K562 (cell line): ENCODE measurements at regions not wholly inside any gene's neighbourhood (a gene's known extent, or its start where the extent isn't known, plus 50 kb on each side); places are given as distances from the start of the nearest gene placed in this dataset.

ENCODE experiments used
- ATAC-seq: fragments of 200-7000 bp; cut with Tn5 transposase; 3 replicates; pipeline ENCODE4 v1.9.1; 2020; ENCODE audit warnings: moderate library complexity
- BruUV-seq: library from RNA; stranded (reverse); fragments of 400-500 nt; replicated peaks from 2 replicates; lab custom pipeline; 2021; lab: Mats Ljungman, UMichigan
- CTCF ChIA-PET: fragments of 300-600 bp; formaldehyde crosslinking; extraction: SDS; loops from one replicate; lab custom pipeline; 2021; ENCODE audit warnings: low intra/inter-chr PET ratio; lab: Yijun Ruan, JAX
- POLR2A ChIA-PET: fragments of 300-600, 350-650 bp; sonication (Branson Sonifier 250); formaldehyde crosslinking; extraction: SDS; loops from one replicate; lab custom pipeline; 2021; ENCODE audit warnings: antibody characterized with exemption, inconsistent platforms; lab: Yijun Ruan, JAX
- DNase-seq, 4 experiments: peaks; one replicate each; pipeline versions ENCODE4 v3.0.0 to v3.0.0-alpha.2; 2011 to 2018; ENCODE audit warnings: low spot score in 3 of 4, mixed read lengths in 3 of 4; ENCODE audit errors: extremely low read depth in 1 of 4
- FAIRE-seq: peaks from 2 replicates; lab custom pipeline; 2011; peaks lifted over from hg19 to GRCh38; lab: Jason Lieb, UNC
- H2AFZ ChIP-seq: 2 replicates; pipeline ENCODE4 v1.6.0; 2011; ENCODE audit warnings: low read depth, low read length, control low read depth, inconsistent platforms
- H3K27ac ChIP-seq: fragments of 200-600 bp; 3 replicates; pipeline ENCODE4 v1.8.0; 2011; ENCODE audit warnings: low read depth, mild to moderate bottlenecking, control low read depth, inconsistent platforms, low read length, moderate library complexity, mixed read lengths; ENCODE audit errors: extremely low read depth
- H3K27me3 ChIP-seq, 2 experiments: fragments of 300-600 bp in 1 of 2; 2 replicates in 1 of 2; 3 replicates in 1 of 2; pipeline versions ENCODE4 v1.6.0 to v1.8.0; 2011; ENCODE audit warnings: inconsistent platforms in 2 of 2, low read length in 2 of 2, mild to moderate bottlenecking in 1 of 2, mixed read lengths in 1 of 2, moderate library complexity in 1 of 2; ENCODE audit not compliant: control insufficient read depth in 2 of 2, insufficient read depth in 2 of 2
- H3K36me3 ChIP-seq: fragments of 300-600 bp; 3 replicates; pipeline ENCODE4 v1.8.0; 2011; ENCODE audit warnings: mild to moderate bottlenecking, low read length, inconsistent platforms; ENCODE audit not compliant: control insufficient read depth, insufficient read depth
- H3K4me1 ChIP-seq, 2 experiments: fragments of 200-600 bp in 1 of 2; replicated peaks in 1 of 2; 2 replicates in 1 of 2; 3 replicates in 1 of 2; pipeline versions ENCODE4 v1.5.1 to v1.8.0; 2011; ENCODE audit warnings: inconsistent platforms in 2 of 2, low read length in 2 of 2, mild to moderate bottlenecking in 1 of 2, mixed read lengths in 1 of 2, moderate library complexity in 1 of 2; ENCODE audit not compliant: control insufficient read depth in 2 of 2, insufficient read depth in 2 of 2
- H3K4me2 ChIP-seq: 2 replicates; pipeline ENCODE4 v1.6.1; 2011; ENCODE audit warnings: low read length, control low read depth, inconsistent platforms, mixed read lengths; ENCODE audit not compliant: insufficient read depth
- H3K4me3 ChIP-seq: fragments of 200-600 bp; sonication (generic), shearing (Covaris generic); 2 replicates; pipeline ENCODE4 v1.5.1; 2016; ENCODE audit warnings: control low read depth, inconsistent platforms
- H3K79me2 ChIP-seq: fragments of 200-600 bp; 3 replicates; pipeline ENCODE4 v1.8.0; 2011; ENCODE audit warnings: low read length, inconsistent platforms; ENCODE audit not compliant: control insufficient read depth, insufficient read depth
- H3K9ac ChIP-seq, 2 experiments: 2 replicates each; pipeline versions ENCODE4 v1.6.0 to v1.6.1; 2011; ENCODE audit warnings: low read depth in 2 of 2, low read length in 2 of 2, control low read depth in 1 of 2, inconsistent platforms in 1 of 2, mild to moderate bottlenecking in 1 of 2, mixed read lengths in 1 of 2; ENCODE audit not compliant: insufficient read depth in 1 of 2
- H3K9me1 ChIP-seq: one replicate; pipeline ENCODE4 v1.6.0; 2011; ENCODE audit warnings: inconsistent platforms, mild to moderate bottlenecking, low read length, moderate library complexity; ENCODE audit not compliant: control insufficient read depth, insufficient read depth
- H3K9me3 ChIP-seq: replicated peaks from 2 replicates; pipeline ENCODE4 v1.5.1; 2011; ENCODE audit warnings: low read depth, low read length, inconsistent platforms; ENCODE audit not compliant: control insufficient read depth, insufficient read depth
- H4K20me1 ChIP-seq: replicated peaks from 2 replicates; pipeline ENCODE4 v1.6.1; 2011; ENCODE audit warnings: low read length, inconsistent platforms, mixed read lengths; ENCODE audit not compliant: control insufficient read depth, insufficient read depth
- ARID3B ChIP-seq: fragments of 250-450 bp; sonication (Bioruptor Pico); IDR thresholded peaks from 2 replicates; pipeline ENCODE4 v1.4.0; 2020; ENCODE audit warnings: borderline replicate concordance
- BMI1 ChIP-seq: fragments of 150-350 bp; IDR thresholded peaks from 2 replicates; pipeline ENCODE4 v1.6.1; 2014; ENCODE audit warnings: low read length
- ETV5 ChIP-seq: sonication (generic); formaldehyde crosslinking; IDR thresholded peaks from 2 replicates; pipeline ENCODE4 v1.4.0; 2020; ENCODE audit warnings: low read depth, mild to moderate bottlenecking, missing genetic modification reagents
- GABPB2 ChIP-seq: fragments of 250-450 bp; sonication (Bioruptor Pico); conservative IDR thresholded peaks from 2 replicates; pipeline ENCODE4 v1.5.1; 2021; ENCODE audit warnings: mild to moderate bottlenecking
- HDAC2 ChIP-seq: fragments of 450-650 bp; IDR thresholded peaks from 2 replicates; pipeline ENCODE4 v1.6.1; 2016; ENCODE audit warnings: mild to moderate bottlenecking
- HNRNPL ChIP-seq: fragments of 200-400 bp; formaldehyde crosslinking; IDR thresholded peaks from 2 replicates; pipeline ENCODE4 v1.6.1; 2017; ENCODE audit warnings: low read depth, mild to moderate bottlenecking, low read length
- KHSRP ChIP-seq: fragments of 450-650 bp; IDR thresholded peaks from 2 replicates; pipeline ENCODE4 v1.6.1; 2017
- MEF2A ChIP-seq: IDR thresholded peaks from 2 replicates; pipeline ENCODE4 v1.6.1; 2011; ENCODE audit warnings: low read depth, mild to moderate bottlenecking, low read length, moderate library complexity; ENCODE audit not compliant: control insufficient read depth
- MNT ChIP-seq, 2 experiments: fragments of 450-650 bp; conservative IDR thresholded peaks; 2 replicates each; pipeline ENCODE4 v1.6.1; 2017; ENCODE audit warnings: mild to moderate bottlenecking in 2 of 2, moderate library complexity in 2 of 2
- NKRF ChIP-seq: fragments of 450-650 bp; IDR thresholded peaks from 2 replicates; pipeline ENCODE4 v1.6.1; 2016; ENCODE audit warnings: borderline replicate concordance
- RBFOX2 ChIP-seq: fragments of 200-400 bp; formaldehyde crosslinking; IDR thresholded peaks from 2 replicates; pipeline ENCODE4 v1.6.1; 2017; ENCODE audit warnings: low read depth, mild to moderate bottlenecking, low read length, moderate library complexity
- SAFB ChIP-seq: fragments of 200-400 bp; formaldehyde crosslinking; IDR thresholded peaks from 2 replicates; pipeline ENCODE4 v1.6.1; 2017; ENCODE audit warnings: low read depth, low read length, borderline replicate concordance
- SIX5 ChIP-seq, 2 experiments: IDR thresholded peaks; 2 replicates each; pipeline ENCODE4 v1.6.1; 2011; ENCODE audit warnings: low read length in 2 of 2, borderline replicate concordance in 1 of 2, low read depth in 1 of 2, mild to moderate bottlenecking in 1 of 2, moderate library complexity in 1 of 2; ENCODE audit not compliant: insufficient read depth in 1 of 2
- SMAD4 ChIP-seq: fragments of 250-450 bp; sonication (Bioruptor Pico); conservative IDR thresholded peaks from 2 replicates; pipeline ENCODE4 v1.8.0; 2021; ENCODE audit warnings: inconsistent platforms, mild to moderate bottlenecking, moderate library complexity
- ZNF347 ChIP-seq: fragments of 450-650 bp; formaldehyde crosslinking; IDR thresholded peaks from 2 replicates; pipeline ENCODE4 v1.4.0; 2020; ENCODE audit warnings: low read depth, mild to moderate bottlenecking, moderate library complexity
- ZNF512 ChIP-seq: IDR thresholded peaks from 2 replicates; pipeline ENCODE4 v1.6.1; 2016; ENCODE audit warnings: missing genetic modification characterization, missing compliant biosample characterization
- WGBS: fragments of 100-300 bp; shearing (Covaris generic); methylation state at CpG from one replicate; pipeline ENCODE4 v1.1.6; 2016; ENCODE audit warnings: low coverage, mixed read lengths; ENCODE audit not compliant: insufficient coverage; ENCODE audit errors: missing lambda C conversion rate; 5-methylcytosine and 5-hydroxymethylcytosine counted together
- in situ Hi-C: fragments of 300-500 bp; cut with MboI; formaldehyde crosslinking; loops from 4 replicates; pipeline ENCODE4 v1.15.0; 2018; ENCODE audit warnings: inconsistent platforms, mixed read lengths
- intact Hi-C: fragments of 100-400 bp; cut with micrococcal nuclease; formaldehyde crosslinking; loops from 2 replicates; pipeline ENCODE4 v1.14.2; 2022

GRCh38 chr3:194851941-194852340 is 166.3 kb downstream of the FAM43A start:
- Histone ChIP-seq H4K20me1 (no peaks in the 10 kb centered on the region; the same call in 1 of the 2 replicates), H3K9ac (no peak overlapping the region), H3K27me3 (peaks cover 36 to 68% of the 10 kb centered on the region in 2 experiments), H3K4me3 (no peak overlapping the region), H2AFZ (no peak overlapping the region), H3K27ac (no peak overlapping the region)
- CTCF ChIA-PET, result no interaction called here
- DNase-seq (no peak), ATAC-seq (no peak), FAIRE-seq (no peak)
- in situ Hi-C loops (no loop called here), intact Hi-C loops (no loop called here)
- no TSS peak for BruUV-seq
- WGBS, result 0% methylated on average over 5 of the region's 5 CpGs
- POLR2A ChIA-PET, result interaction anchor here (0.7 to 1.2 kb wide), 2 partner anchors 12 to 19 kb away, joined by 3 to 4 read pairs; no protein-coding TSS in a partner anchor
- TF ChIP-seq SMAD4 (CRISPR knock-in tag), result no peak
- no peak for TF ChIP-seq ZNF347
- TF ChIP-seq MEF2A, result no peak
- no peak for TF ChIP-seq SIX5 (IDR thresholded peaks at IDR 0.05; ENCODE audit: borderline replicate concordance in 1 of 2, insufficient read depth in 1 of 2, low read depth in 1 of 2, low read length in 2 of 2)
- no peak for TF ChIP-seq KHSRP
- TF ChIP-seq HNRNPL, result no peak
- TF ChIP-seq MNT (conservative IDR thresholded peaks at IDR 0.05), result no peak
- TF ChIP-seq ZNF512 (tag), result no peak
- TF ChIP-seq BMI1, result no peak
- TF ChIP-seq ARID3B, result no peak
- no peak for TF ChIP-seq ETV5
- no peak for TF ChIP-seq SAFB
- no peak for TF ChIP-seq RBFOX2
- no peak for TF ChIP-seq GABPB2
- TF ChIP-seq NKRF, result no peak
- TF ChIP-seq HDAC2, result no peak
- TF ChIP-seq, all 486 proteins: peak for 0
- Histone ChIP-seq H3K4me1 (no peaks in the 10 kb centered on the region), H3K4me2 (no peak overlapping the region), H3K36me3 (no peaks in the 10 kb centered on the region), H3K9me1 (peaks cover 3% of the 10 kb centered on the region), H3K79me2 (no peaks in the 10 kb centered on the region), H3K9me3 (no peaks in the 10 kb centered on the region)
